Uterus (tissue), 3 donors: ENCODE measurements at regions not wholly inside any gene's neighbourhood (a gene's known extent, or its start where the extent isn't known, plus 50 kb on each side); places are given as distances from the start of the nearest gene placed in this dataset.
"Not testable (repeated sequence)": the region's sequence is repeated elsewhere in the genome, so short reads cannot be mapped to it uniquely, and the experiment has no call there.

Experiments
- DNase-seq, 2 donors: peaks; one replicate each; pipeline ENCODE4 v3.0.0-alpha.2; 2019 to 2020
- H3K27ac ChIP-seq, 2 donors: fragments of 200-600 bp; sonication (generic); 1 replicate in 1 of 2; 2 replicates in 1 of 2; pipeline ENCODE4 v1.5.1; 2016 to 2018
- H3K27me3 ChIP-seq, 2 donors: fragments of 200-600 bp; sonication (generic); one replicate each; pipeline ENCODE4 v1.5.1; 2018 to 2019; ENCODE audit warnings: control low read depth in 1 of 2
- H3K36me3 ChIP-seq, 2 donors: fragments of 200-600 bp; sonication (generic); one replicate each; pipeline ENCODE4 v1.5.1; 2019; ENCODE audit warnings: control low read depth in 1 of 2
- H3K4me1 ChIP-seq, 2 donors: fragments of 200-600 bp; sonication (generic); one replicate each; pipeline ENCODE4 v1.5.1; 2018 to 2019; ENCODE audit warnings: control low read depth in 1 of 2
- H3K4me3 ChIP-seq, 2 donors: fragments of 200-600 bp; sonication (generic); 1 replicate in 1 of 2; 2 replicates in 1 of 2; pipeline ENCODE4 v1.5.1; 2018 to 2019; ENCODE audit warnings: mild to moderate bottlenecking in 1 of 2
- H3K9me3 ChIP-seq, 2 donors: fragments of 200-600 bp; sonication (generic); one replicate each; pipeline ENCODE4 v1.5.1; 2019; ENCODE audit warnings: control low read depth in 1 of 2
- CTCF ChIP-seq, 4 experiments: fragments of 200-600 bp in 2 of 4; fragments of 450-650 bp in 2 of 4; sonication (generic) in 2 of 4; IDR thresholded peaks; one replicate each; pipeline ENCODE4 v1.5.1; 2016 to 2019; ENCODE audit warnings: antibody characterized with exemption in 4 of 4, mild to moderate bottlenecking in 2 of 4, moderate library complexity in 1 of 4
- POLR2A ChIP-seq, 2 donors: fragments of 450-650 bp; IDR thresholded peaks; one replicate each; pipeline ENCODE4 v1.6.1; 2016; ENCODE audit warnings: antibody characterized with exemption in 2 of 2, mild to moderate bottlenecking in 1 of 2, moderate library complexity in 1 of 2
- intact Hi-C: fragments of 100-400 bp; cut with DNase I; formaldehyde crosslinking; loops from one replicate; pipeline ENCODE4 v1.15.1; 2023; ENCODE audit warnings: low total_unique reads
- donor health status: DM: yes; HTN: yes; CAD: no.

GRCh38 chr22:47616396-47617020 lies 854.1 kb downstream of the TBC1D22A start:
- no peak for DNase-seq
- no peaks in the 10 kb centered on the region for H3K4me1 ChIP-seq
- peaks cover 0 to 3% of the 10 kb centered on the region in 2 donors for H3K27me3 ChIP-seq

GRCh38 chr22:47615051-47615450 lies 852.6 kb downstream of the TBC1D22A start:
- DNase-seq, result no peak
- intact Hi-C loops, result no loop called here
- H3K27ac ChIP-seq, result no peak overlapping the region

More at GRCh38 chr22:47616396-47617020, 854.1 kb downstream of the TBC1D22A start:
- intact Hi-C loops, result no loop called here
- TF ChIP-seq POLR2A (IDR thresholded peaks at IDR 0.05) (no peak), CTCF (IDR thresholded peaks at IDR 0.05) (no peak)
- Histone ChIP-seq H3K4me3 (no peak overlapping the region), H3K27ac (no peak overlapping the region), H3K36me3 (no peaks in the 10 kb centered on the region), H3K9me3 (no peaks in the 10 kb centered on the region)

GRCh38 chr22:47613606-47614350 lies 851.3 kb downstream of the TBC1D22A start:
- Histone ChIP-seq H3K4me1 (no peaks in the 10 kb centered on the region), H3K27me3 (peaks cover 0 to 7% of the 10 kb centered on the region in 2 donors), H3K27ac (no peak overlapping the region), H3K4me3 (no peak overlapping the region), H3K36me3 (no peaks in the 10 kb centered on the region), H3K9me3 (no peaks in the 10 kb centered on the region)
- DNase-seq, result no peak
- intact Hi-C loops, result no loop called here
- TF ChIP-seq CTCF (IDR thresholded peaks at IDR 0.05) (no peak), POLR2A (IDR thresholded peaks at IDR 0.05) (no peak)

More at GRCh38 chr22:47615051-47615450, 852.6 kb downstream of the TBC1D22A start:
- Histone ChIP-seq H3K27me3 (peaks cover 0 to 7% of the 10 kb centered on the region in 2 donors), H3K9me3 (no peaks in the 10 kb centered on the region), H3K4me1 (no peaks in the 10 kb centered on the region), H3K4me3 (no peak overlapping the region), H3K36me3 (no peaks in the 10 kb centered on the region)
- TF ChIP-seq CTCF (IDR thresholded peaks at IDR 0.05) (no peak), POLR2A (IDR thresholded peaks at IDR 0.05) (no peak)

GRCh38 chr22:47613181-47613580 lies 850.7 kb downstream of the TBC1D22A start:
- H3K36me3 ChIP-seq, H3K27me3 ChIP-seq, intact Hi-C loops, H3K4me1 ChIP-seq, DNase-seq, H3K9me3 ChIP-seq, H3K4me3 ChIP-seq, H3K27ac ChIP-seq: not testable (repeated sequence)

GRCh38 chr22:47612311-47612910 lies 850.0 kb downstream of the TBC1D22A start:
- no peak for DNase-seq
- no peaks in the 10 kb centered on the region for H3K9me3 ChIP-seq
- no peak overlapping the region for H3K4me3 ChIP-seq
- TF ChIP-seq CTCF (IDR thresholded peaks at IDR 0.05) (no peak), POLR2A (IDR thresholded peaks at IDR 0.05) (no peak)
- peaks cover 0 to 7% of the 10 kb centered on the region in 2 donors for H3K27me3 ChIP-seq
- intact Hi-C loops, result no loop called here
- no peak overlapping the region for H3K27ac ChIP-seq
- no peaks in the 10 kb centered on the region for H3K4me1 ChIP-seq
- H3K36me3 ChIP-seq, result no peaks in the 10 kb centered on the region
